GM19240 (cell line): ENCODE measurements at regions not wholly inside any gene's neighbourhood (a gene's known extent, or its start where the extent isn't known, plus 50 kb on each side); places are given as distances from the start of the nearest gene placed in this dataset.
"Not testable (repeated sequence)": the region's sequence is repeated elsewhere in the genome, so short reads cannot be mapped to it uniquely, and the experiment has no call there.

ENCODE experiments used
- DNase-seq: peaks from one replicate; pipeline ENCODE4 v3.0.0; 2011; ENCODE audit warnings: low spot score; ENCODE audit not compliant: insufficient read length

- DNase-seq, result not testable (repeated sequence)
Observed at GRCh38 chr2:111356512-111357031, 235.9 kb downstream of the BCL2L11 start.

- DNase-seq, result not testable (repeated sequence)
Observed at GRCh38 chr2:111365986-111366640, 245.4 kb downstream of the BCL2L11 start.

GRCh38 chr2:111366641-111367029, 245.9 kb downstream of the BCL2L11 start:
- DNase-seq, result not testable (repeated sequence)

GRCh38 chr2:111367080-111367479, 246.4 kb downstream of the BCL2L11 start:
- DNase-seq, result not testable (repeated sequence)

GRCh38 chr2:111367871-111368270, 247.2 kb downstream of the BCL2L11 start:
- DNase-seq, result not testable (repeated sequence)

- not testable (repeated sequence) for DNase-seq
Observed at GRCh38 chr2:111368288-111368687, 247.6 kb downstream of the BCL2L11 start.

GRCh38 chr2:111373060-111373459, 252.3 kb downstream of the BCL2L11 start:
- DNase-seq, result not testable (repeated sequence)

GRCh38 chr2:111373989-111374388, 253.3 kb downstream of the BCL2L11 start:
- DNase-seq, result not testable (repeated sequence)

- DNase-seq, result not testable (repeated sequence)
Observed at GRCh38 chr2:111374734-111375133, 254.0 kb downstream of the BCL2L11 start.

- not testable (repeated sequence) for DNase-seq
Observed at GRCh38 chr2:111375320-111375883, 254.7 kb downstream of the BCL2L11 start.

- DNase-seq, result not testable (repeated sequence)
Observed at GRCh38 chr2:111376272-111376970, 255.7 kb downstream of the BCL2L11 start.

- DNase-seq, result not testable (repeated sequence)
Observed at GRCh38 chr2:111376971-111377352, 256.2 kb downstream of the BCL2L11 start.

- not testable (repeated sequence) for DNase-seq
Observed at GRCh38 chr2:111377386-111377959, 256.8 kb downstream of the BCL2L11 start.

GRCh38 chr2:111378348-111378747, 257.6 kb downstream of the BCL2L11 start:
- DNase-seq, result not testable (repeated sequence)

GRCh38 chr2:111380733-111381439, 260.2 kb downstream of the BCL2L11 start:
- not testable (repeated sequence) for DNase-seq

GRCh38 chr2:111381530-111382306, 261.0 kb downstream of the BCL2L11 start:
- DNase-seq, result not testable (repeated sequence)

GRCh38 chr2:111382507-111382906, 261.8 kb downstream of the BCL2L11 start:
- not testable (repeated sequence) for DNase-seq

GRCh38 chr2:111383311-111383710, 262.6 kb downstream of the BCL2L11 start:
- DNase-seq, result not testable (repeated sequence)

GRCh38 chr2:111385226-111385957, 264.7 kb downstream of the BCL2L11 start:
- not testable (repeated sequence) for DNase-seq

- DNase-seq, result not testable (repeated sequence)
Observed at GRCh38 chr2:111390605-111391004, 269.9 kb downstream of the BCL2L11 start.
